ENCODE measurements at regions not wholly inside any gene's neighbourhood (a gene's known extent, or its start where the extent isn't known, plus 50 kb on each side); places are given as distances from the start of the nearest gene placed in this dataset.

- TF ChIP-seq HOXA7 (CRISPR knock-in tag; IDR thresholded peaks at IDR 0.05) (no peak), ZNF615 (CRISPR knock-in tag; IDR thresholded peaks at IDR 0.05; ENCODE audit: borderline replicate concordance) (no peak), CTCF (CRISPR knock-in tag; IDR thresholded peaks at IDR 0.05) (no peak), KAT8 (CRISPR knock-in tag; IDR thresholded peaks at IDR 0.05) (no peak), SIN3A (IDR thresholded peaks at IDR 0.05; ENCODE audit: borderline replicate concordance, low read depth, low read length) (no peak), ZNF674 (CRISPR knock-in tag; IDR thresholded peaks at IDR 0.05; ENCODE audit: low read depth) (no peak), ZNF414 (CRISPR knock-in tag; IDR thresholded peaks at IDR 0.05) (no peak), GPN1 (CRISPR knock-in tag; IDR thresholded peaks at IDR 0.05; ENCODE audit: borderline replicate concordance) (no peak), NR2C2 (CRISPR knock-in tag; IDR thresholded peaks at IDR 0.05; ENCODE audit: borderline replicate concordance) (no peak), POLR2AphosphoS5 (IDR thresholded peaks at IDR 0.05; ENCODE audit: low read depth, low read length) (no peak), ZIK1 (CRISPR knock-in tag; IDR thresholded peaks at IDR 0.05; ENCODE audit: borderline replicate concordance, low read depth) (no peak), FOXP1 (IDR thresholded peaks at IDR 0.05) (no peak), FOXP1 (CRISPR knock-in tag; IDR thresholded peaks at IDR 0.05) (no peak), FOSL2 (CRISPR knock-in tag; IDR thresholded peaks at IDR 0.05) (no peak)
These were observed 1065.5 kb downstream of the GRIK2 start for GRCh38 chr6:102458990-102459389.

All from HepG2 (cell line).